Central memory CD8-positive, alpha-beta T cell (primary cell): ENCODE measurements at regions not wholly inside any gene's neighbourhood (a gene's known extent, or its start where the extent isn't known, plus 50 kb on each side); places are given as distances from the start of the nearest gene placed in this dataset.

Experiments used
- ATAC-seq: fragments of 150-1000 bp; cut with Tn5 transposase; replicated peaks from 2 replicates; pipeline ENCODE4 v1.10.0; 2022; ENCODE audit warnings: mild to moderate bottlenecking, moderate FRiP score, moderate number of reproducible peaks; ENCODE audit not compliant: poor library complexity, severe bottlenecking; ENCODE audit errors: extremely low read depth
- DNase-seq, 2 donors: peaks; one replicate each; pipeline ENCODE4 v3.0.0; 2021; ENCODE audit warnings: low spot score in 2 of 2
- H3K27ac Mint-ChIP-seq: one replicate; pipeline ENCODE4 v1.8.0; 2022; ENCODE audit warnings: low read depth, mild to moderate bottlenecking, moderate library complexity, mixed read lengths
- H3K27me3 Mint-ChIP-seq: one replicate; pipeline ENCODE4 v1.8.0; 2022; ENCODE audit warnings: mixed read lengths
- H3K36me3 Mint-ChIP-seq: one replicate; pipeline ENCODE4 v1.8.0; 2022; ENCODE audit warnings: mild to moderate bottlenecking, moderate library complexity, mixed read lengths; ENCODE audit not compliant: insufficient read depth
- H3K4me1 Mint-ChIP-seq: one replicate; pipeline ENCODE4 v1.8.0; 2022; ENCODE audit warnings: mixed read lengths
- H3K4me3 Mint-ChIP-seq: one replicate; pipeline ENCODE4 v1.8.0; 2022; ENCODE audit warnings: mild to moderate bottlenecking, moderate library complexity, mixed read lengths
- H3K9me3 Mint-ChIP-seq: one replicate; pipeline ENCODE4 v1.8.0; 2022; ENCODE audit warnings: mixed read lengths

DNA sequence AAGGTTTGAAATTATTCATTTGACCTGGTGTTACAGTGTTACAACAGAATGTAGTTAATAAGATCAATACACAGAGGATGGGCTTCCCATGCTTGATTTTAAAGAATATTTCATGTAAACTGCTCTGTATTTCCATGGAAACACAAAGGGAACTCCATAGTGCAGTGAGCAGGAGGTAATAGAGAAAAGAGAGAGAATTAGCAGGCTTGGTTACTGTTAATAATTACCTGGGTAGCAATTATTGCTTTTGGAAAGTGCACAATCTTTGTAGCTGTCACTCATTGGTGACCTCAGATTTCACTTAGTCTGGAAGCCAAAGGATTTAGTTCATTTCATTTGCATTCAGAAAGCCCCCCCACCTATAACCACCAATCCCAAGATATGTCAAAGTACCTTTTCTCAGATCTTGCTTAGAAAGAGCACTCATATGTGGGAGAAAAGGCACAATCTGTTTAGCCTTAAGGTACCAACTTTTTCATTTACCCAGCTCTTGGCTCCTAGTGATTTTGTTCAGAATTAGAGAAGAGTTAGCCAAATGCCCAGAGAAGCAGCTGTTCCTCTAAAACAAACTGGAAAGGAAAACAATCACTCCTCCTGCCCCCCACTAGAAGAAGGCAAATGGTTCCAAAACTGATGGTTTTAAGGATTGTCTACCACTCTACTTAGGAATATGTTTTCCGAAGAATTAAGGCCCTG lies 234.5 kb upstream of the SLC24A2 start:
- Mint-ChIP-seq H3K9me3 (no peaks in the 10 kb centered on the region), H3K4me1 (no peaks in the 10 kb centered on the region), H3K27ac (no peak overlapping the region), H3K27me3 (no peaks in the 10 kb centered on the region), H3K36me3 (no peaks in the 10 kb centered on the region), H3K4me3 (no peak overlapping the region)
- no peak for DNase-seq
- no peak for ATAC-seq

DNA sequence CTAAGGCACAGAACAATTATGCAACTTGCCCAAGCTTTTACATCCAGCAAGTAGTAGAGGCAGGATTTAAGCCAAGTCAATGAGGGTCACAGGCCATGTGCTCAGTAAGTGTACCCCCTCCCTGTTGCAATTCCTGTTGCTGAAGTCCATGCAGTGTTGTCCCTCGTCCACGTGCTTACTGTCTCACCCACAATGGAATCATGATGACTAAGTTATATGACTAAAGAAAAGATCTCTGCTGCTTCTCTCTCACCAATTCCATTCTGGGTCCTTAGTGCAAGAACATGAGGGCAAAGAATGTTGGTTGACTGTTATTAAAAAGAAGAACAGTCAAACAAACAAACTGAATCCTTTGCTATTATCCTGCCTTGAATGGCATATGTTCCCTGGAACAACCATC lies 233.6 kb upstream of the SLC24A2 start:
- H3K4me1 Mint-ChIP-seq = no peaks in the 10 kb centered on the region
- no peak overlapping the region for H3K27ac Mint-ChIP-seq
- no peaks in the 10 kb centered on the region for H3K36me3 Mint-ChIP-seq
- H3K4me3 Mint-ChIP-seq = no peak overlapping the region
- ATAC-seq (no peak), DNase-seq (no peak)
- H3K9me3 Mint-ChIP-seq = no peaks in the 10 kb centered on the region
- no peaks in the 10 kb centered on the region for H3K27me3 Mint-ChIP-seq

DNA sequence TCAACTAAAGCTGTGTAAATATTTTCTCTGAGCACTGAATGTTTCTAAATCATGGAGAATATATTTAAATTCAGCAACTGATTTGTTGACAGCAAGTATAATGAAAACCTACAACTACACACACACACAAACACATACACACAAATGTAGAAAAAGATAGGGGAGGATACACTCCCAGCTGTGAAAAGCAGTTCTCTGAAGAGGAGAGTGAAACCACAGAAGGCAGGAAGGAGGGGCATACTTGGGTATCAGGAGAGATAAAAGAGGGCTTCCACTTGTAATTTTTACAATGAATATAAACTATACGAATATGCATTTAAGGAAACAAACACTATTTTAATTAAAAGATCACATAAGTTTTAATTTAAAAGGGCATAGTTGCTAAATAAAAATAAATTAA lies 227.8 kb upstream of the SLC24A2 start:
- Mint-ChIP-seq H3K4me1 (no peaks in the 10 kb centered on the region), H3K27me3 (no peaks in the 10 kb centered on the region), H3K27ac (no peak overlapping the region), H3K36me3 (no peaks in the 10 kb centered on the region), H3K9me3 (peaks cover under 1% of the 10 kb centered on the region), H3K4me3 (no peak overlapping the region)
- DNase-seq = no peak
- ATAC-seq = no peak

DNA sequence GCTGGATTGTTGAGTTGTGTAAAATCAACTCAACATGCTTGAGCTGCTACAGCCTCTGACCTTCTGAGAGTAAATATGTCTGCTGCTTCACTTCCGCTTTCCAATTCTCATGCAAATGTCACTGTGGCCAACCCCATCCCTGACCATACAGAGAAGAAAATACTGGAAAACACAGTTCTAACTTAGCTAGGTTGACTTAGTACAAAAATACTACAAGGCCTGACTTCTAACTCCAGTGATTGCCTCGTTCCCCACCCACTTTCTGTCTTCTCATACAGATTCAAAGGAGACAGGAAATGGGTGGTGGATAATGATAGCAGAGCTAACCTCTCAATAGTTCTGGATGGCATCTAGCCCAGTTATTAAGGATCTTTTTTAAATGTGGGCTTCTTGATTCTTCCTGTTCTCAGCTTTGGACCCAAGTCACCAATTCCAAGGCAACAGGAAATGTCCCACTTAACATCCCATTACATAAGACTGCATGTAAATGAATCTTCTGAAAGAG lies 226.6 kb upstream of the SLC24A2 start:
- Mint-ChIP-seq H3K27me3 (no peaks in the 10 kb centered on the region), H3K36me3 (no peaks in the 10 kb centered on the region), H3K9me3 (peaks cover 6% of the 10 kb centered on the region), H3K27ac (no peak overlapping the region), H3K4me1 (no peaks in the 10 kb centered on the region), H3K4me3 (no peak overlapping the region)
- DNase-seq (no peak), ATAC-seq (no peak)

DNA sequence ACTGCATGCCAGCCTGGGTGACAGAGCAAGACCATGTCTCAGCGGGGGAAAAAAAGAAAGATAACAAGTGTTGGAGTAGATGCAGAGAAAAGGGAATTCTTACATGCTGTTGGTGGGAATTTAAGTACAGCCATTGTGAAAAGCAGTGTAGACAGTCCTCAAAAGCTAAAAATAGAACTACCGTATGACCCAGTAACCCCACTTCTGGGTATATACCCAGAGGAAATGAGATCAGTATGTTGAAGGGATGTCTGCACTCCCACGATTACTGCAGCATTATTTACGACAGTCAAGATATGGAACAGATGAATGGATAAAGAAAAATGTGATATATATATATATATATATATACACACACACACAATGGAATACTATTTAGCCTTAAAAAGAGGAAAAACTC lies 225.3 kb upstream of the SLC24A2 start:
- Mint-ChIP-seq H3K27me3 (no peaks in the 10 kb centered on the region), H3K27ac (no peak overlapping the region), H3K36me3 (no peaks in the 10 kb centered on the region), H3K4me1 (no peaks in the 10 kb centered on the region), H3K4me3 (no peak overlapping the region), H3K9me3 (peaks cover 6% of the 10 kb centered on the region)
- DNase-seq = no peak
- no peak for ATAC-seq

DNA sequence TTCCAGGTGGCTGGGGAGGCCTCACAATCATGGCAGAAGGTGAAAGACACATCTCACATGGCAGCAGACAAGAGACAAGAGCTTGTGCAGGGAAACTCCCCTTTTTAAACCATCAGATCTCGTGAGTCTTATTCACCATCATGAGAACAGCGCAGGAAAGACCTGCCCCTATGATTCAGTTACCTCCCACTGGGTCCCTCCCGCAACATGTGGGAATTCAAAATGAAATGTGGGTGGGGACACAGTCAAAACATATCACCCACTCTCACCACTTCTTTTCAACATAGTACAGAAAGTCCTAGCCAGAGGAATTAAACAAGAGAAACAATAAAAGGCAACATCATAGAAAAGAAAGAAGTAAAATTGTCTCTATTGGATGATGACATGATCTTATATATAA lies 223.4 kb upstream of the SLC24A2 start:
- DNase-seq (no peak), ATAC-seq (no peak)
- Mint-ChIP-seq H3K27me3 (no peaks in the 10 kb centered on the region), H3K4me3 (no peak overlapping the region), H3K9me3 (peaks cover 6% of the 10 kb centered on the region), H3K4me1 (no peaks in the 10 kb centered on the region), H3K36me3 (no peaks in the 10 kb centered on the region), H3K27ac (no peak overlapping the region)

DNA sequence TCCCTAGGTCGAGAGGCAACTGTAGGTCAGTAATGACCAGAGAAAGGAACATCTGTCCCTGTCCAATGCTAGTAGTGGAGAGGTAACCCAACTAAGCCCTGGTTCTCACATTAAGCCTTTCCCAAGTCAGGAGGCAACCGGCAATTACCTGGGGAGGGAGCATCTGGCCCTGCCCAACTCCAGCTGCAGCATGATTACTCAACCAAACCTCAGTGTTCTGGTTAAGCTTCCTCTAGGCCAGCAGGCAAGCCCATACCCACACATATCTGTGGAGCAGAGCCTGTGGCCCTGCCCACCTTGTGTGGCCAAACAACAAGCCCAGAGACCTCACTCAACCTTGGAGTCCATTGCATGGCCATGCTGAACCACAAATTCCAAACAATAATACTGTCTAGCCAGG lies 220.8 kb upstream of the SLC24A2 start:
- no peak overlapping the region for H3K27ac Mint-ChIP-seq
- H3K27me3 Mint-ChIP-seq = no peaks in the 10 kb centered on the region
- ATAC-seq (no peak), DNase-seq (no peak)
- no peaks in the 10 kb centered on the region for H3K36me3 Mint-ChIP-seq
- peaks cover 6% of the 10 kb centered on the region for H3K9me3 Mint-ChIP-seq
- no peak overlapping the region for H3K4me3 Mint-ChIP-seq
- no peaks in the 10 kb centered on the region for H3K4me1 Mint-ChIP-seq

DNA sequence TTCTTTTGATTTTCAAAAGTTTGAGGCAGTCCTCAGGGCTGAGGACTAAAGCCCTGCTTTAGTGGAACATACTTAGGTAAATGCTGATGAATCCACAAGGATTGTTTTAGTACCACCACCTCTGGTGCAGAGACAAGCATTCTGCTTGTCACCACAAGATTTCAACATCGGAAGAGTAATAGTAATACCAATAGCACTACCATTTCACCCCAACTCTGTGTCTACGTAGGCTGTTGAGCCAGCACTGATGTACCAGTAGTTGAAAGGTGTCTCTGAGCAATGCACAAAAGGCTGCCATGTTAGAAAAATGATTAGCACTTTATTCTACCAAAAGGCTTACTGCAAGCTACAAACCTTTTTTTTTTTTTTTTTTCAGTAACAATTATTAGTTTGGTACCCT lies 213.2 kb upstream of the SLC24A2 start:
- DNase-seq = no peak
- ATAC-seq = no peak
- Mint-ChIP-seq H3K4me1 (peaks cover 27% of the 10 kb centered on the region), H3K27me3 (no peaks in the 10 kb centered on the region), H3K9me3 (peaks cover 11% of the 10 kb centered on the region), H3K4me3 (no peak overlapping the region), H3K27ac (no peak overlapping the region), H3K36me3 (peaks cover 5% of the 10 kb centered on the region)

DNA sequence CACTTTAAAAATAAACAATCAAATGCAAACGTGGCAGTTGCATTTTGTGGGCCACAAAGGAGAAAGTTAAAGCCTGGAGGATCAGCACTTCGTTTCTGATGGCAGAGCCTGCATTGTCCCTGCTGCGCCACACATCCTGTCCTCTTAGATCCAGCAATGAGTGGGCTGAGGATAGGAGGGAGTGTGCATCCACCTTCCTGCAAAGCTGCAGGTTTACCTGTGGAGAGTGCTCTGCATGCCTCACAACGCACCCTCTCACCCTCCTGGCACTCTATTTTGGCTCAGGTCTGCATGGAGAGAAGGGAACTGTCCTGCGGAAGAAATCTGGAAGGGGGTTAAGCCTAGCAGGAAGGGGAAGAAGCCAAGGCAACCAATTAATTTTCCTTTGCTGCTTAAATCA lies 212.2 kb upstream of the SLC24A2 start:
- no peaks in the 10 kb centered on the region for H3K27me3 Mint-ChIP-seq
- no peak overlapping the region for H3K27ac Mint-ChIP-seq

DNA sequence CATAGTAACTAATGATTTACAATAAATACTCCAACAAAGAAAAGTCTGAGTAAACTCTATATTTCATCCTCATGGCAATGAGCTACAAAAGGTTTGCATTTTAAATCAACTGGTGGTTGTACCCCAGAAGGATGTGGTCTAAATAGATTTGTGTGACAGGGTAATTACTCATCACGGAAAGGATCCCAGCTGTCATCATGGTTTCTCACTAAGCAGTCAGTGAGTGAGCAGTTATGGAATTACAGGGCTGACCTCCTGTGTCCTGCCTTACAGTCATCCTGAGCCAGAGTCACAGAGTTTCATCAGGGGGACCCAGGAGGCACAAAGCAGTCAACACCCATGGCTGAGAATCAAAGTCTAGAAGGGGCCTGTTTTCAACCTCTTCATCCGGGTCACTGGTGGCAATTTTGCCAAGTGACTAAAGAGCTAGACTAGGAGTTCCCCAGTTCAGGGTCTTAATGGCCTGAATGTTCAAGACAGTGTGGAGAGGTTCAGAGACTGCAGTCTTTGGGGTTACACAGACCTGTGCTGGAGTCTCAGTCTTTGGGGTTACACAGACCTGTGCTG lies 210.7 kb upstream of the SLC24A2 start:
- Mint-ChIP-seq H3K4me3 (no peak overlapping the region), H3K4me1 (peaks cover 32% of the 10 kb centered on the region), H3K27ac (peak overlapping the region; percentile 32), H3K27me3 (no peaks in the 10 kb centered on the region), H3K36me3 (peaks cover 5% of the 10 kb centered on the region), H3K9me3 (peaks cover 16% of the 10 kb centered on the region)
- no peak for DNase-seq
- ATAC-seq = peak; percentile 84

More for the DNA sequence above, 212.2 kb upstream of the SLC24A2 start:
- no peak overlapping the region for H3K4me3 Mint-ChIP-seq
- peaks cover 16% of the 10 kb centered on the region for H3K9me3 Mint-ChIP-seq
- H3K36me3 Mint-ChIP-seq = peaks cover 5% of the 10 kb centered on the region
- DNase-seq = no peak
- no peak for ATAC-seq
- H3K4me1 Mint-ChIP-seq = peaks cover 32% of the 10 kb centered on the region

DNA sequence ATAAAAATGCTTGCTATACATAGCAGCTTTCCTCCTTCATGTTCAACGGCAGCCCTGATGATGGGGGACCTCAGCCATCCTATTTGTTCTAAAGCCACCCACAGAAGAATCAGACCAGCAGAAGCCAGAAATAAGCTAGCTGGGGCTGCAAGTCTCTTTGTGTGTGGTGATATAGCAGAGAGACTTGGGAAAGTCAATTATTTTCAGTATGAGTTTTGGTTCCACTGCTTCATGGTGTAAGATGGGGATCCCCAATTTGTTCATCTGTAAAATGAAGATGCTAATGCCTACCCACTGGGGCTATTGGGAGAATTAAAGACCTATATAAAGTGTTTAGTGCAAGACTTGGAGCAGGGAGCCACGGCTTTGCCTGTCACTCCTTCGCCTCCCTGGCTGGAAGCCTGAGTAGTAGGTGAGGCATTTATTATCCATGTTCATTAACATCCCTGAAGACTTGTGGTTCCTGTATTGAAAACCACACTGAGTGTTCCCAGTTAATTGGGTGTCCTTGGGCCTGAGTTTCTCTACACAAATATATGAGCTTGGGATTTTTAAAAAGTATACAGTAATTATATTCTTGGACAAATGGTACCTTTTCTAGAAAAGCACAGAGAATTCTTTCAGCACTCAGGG lies 210.1 kb upstream of the SLC24A2 start:
- DNase-seq (no peak), ATAC-seq (no peak)
- peak overlapping the region; percentile 32 for H3K27ac Mint-ChIP-seq
- peaks cover 32% of the 10 kb centered on the region for H3K4me1 Mint-ChIP-seq
- H3K4me3 Mint-ChIP-seq = no peak overlapping the region
- no peaks in the 10 kb centered on the region for H3K27me3 Mint-ChIP-seq
- H3K9me3 Mint-ChIP-seq = peaks cover 16% of the 10 kb centered on the region
- H3K36me3 Mint-ChIP-seq = peaks cover 5% of the 10 kb centered on the region

DNA sequence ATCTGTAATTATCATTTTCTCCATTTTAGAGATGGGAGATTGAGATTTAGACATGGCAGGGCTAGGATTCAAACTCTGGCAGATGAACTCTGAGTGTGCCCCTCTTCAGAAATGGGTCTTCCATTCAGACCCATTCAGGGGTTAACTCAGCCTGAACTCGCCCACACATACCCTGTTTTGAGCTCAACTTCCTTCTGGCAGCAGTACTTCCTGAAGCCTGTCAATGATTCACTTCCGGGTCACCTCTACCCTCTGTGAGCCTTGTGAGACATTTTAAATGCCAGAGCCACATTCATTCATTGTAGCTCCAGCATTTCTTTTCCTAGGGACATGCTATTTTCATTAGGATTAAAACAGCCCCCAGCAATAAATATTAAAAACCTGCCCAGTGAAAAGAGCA lies 209.3 kb upstream of the SLC24A2 start:
- H3K4me3 Mint-ChIP-seq = no peak overlapping the region
- H3K27me3 Mint-ChIP-seq = no peaks in the 10 kb centered on the region
- ATAC-seq (no peak), DNase-seq (no peak)
- peaks cover 5% of the 10 kb centered on the region for H3K36me3 Mint-ChIP-seq
- H3K27ac Mint-ChIP-seq = peak overlapping the region; percentile 32
- peaks cover 32% of the 10 kb centered on the region for H3K4me1 Mint-ChIP-seq
- peaks cover 16% of the 10 kb centered on the region for H3K9me3 Mint-ChIP-seq

DNA sequence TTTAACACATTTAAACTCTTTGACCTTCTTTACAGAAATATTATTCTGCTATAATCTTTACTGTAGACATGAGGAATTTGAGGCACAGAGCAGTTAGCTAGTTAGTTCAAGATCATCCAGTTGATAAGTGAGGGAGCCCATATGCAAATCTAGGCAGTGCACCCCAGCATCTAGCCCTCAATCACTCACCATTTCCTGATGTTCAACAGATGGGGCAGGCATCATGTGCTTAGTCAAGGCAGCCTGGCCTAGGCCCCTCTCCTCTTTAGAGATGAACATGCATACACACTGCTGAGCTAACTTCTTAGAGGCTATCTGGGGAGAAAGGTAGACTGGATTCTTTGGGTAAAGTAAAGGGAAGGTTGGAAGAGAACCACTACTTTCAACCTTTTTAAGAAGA lies 206.8 kb upstream of the SLC24A2 start:
- Mint-ChIP-seq H3K9me3 (peaks cover 16% of the 10 kb centered on the region), H3K27me3 (no peaks in the 10 kb centered on the region), H3K27ac (no peak overlapping the region), H3K36me3 (peaks cover 5% of the 10 kb centered on the region), H3K4me3 (no peak overlapping the region), H3K4me1 (peaks cover 32% of the 10 kb centered on the region)
- DNase-seq (no peak), ATAC-seq (no peak)
